Cardiac muscle cell (in vitro differentiated cells and primary cell): ENCODE measurements at regions not wholly inside any gene's neighbourhood (a gene's known extent, or its start where the extent isn't known, plus 50 kb on each side); places are given as distances from the start of the nearest gene placed in this dataset.
"Not testable (repeated sequence)": the region's sequence is repeated elsewhere in the genome, so short reads cannot be mapped to it uniquely, and the experiment has no call there.

Source experiments
- DNase-seq, 2 donors: peaks; one replicate each; pipeline versions ENCODE4 v3.0.0 to v3.0.0-alpha.2; 2010 to 2017; ENCODE audit warnings: low read depth in 1 of 2, low spot score in 1 of 2
- H3K27ac ChIP-seq: fragments of 200-600 bp; sonication (generic); 2 replicates; pipeline ENCODE4 v1.5.1; 2016
- H3K27me3 ChIP-seq: fragments of 200-600 bp; sonication (generic); 2 replicates; pipeline ENCODE4 v1.6.0; 2016; ENCODE audit warnings: control low read depth
- H3K36me3 ChIP-seq: fragments of 200-600 bp; sonication (generic); 2 replicates; pipeline ENCODE4 v1.5.1; 2016; ENCODE audit warnings: control low read depth
- H3K4me1 ChIP-seq: fragments of 200-600 bp; sonication (generic); 2 replicates; pipeline ENCODE4 v1.8.1; 2017; ENCODE audit warnings: low read depth, mild to moderate bottlenecking, mixed run types
- H3K4me3 ChIP-seq: fragments of 200-600 bp; sonication (generic); 2 replicates; pipeline ENCODE4 v1.5.1; 2016; ENCODE audit warnings: mild to moderate bottlenecking
- H3K9me3 ChIP-seq: fragments of 200-600 bp; sonication (generic); 2 replicates; pipeline ENCODE4 v1.5.1; 2017; ENCODE audit warnings: low read depth, mild to moderate bottlenecking, control low read depth
- TF ChIP-seq, protein P1 (sequence below): IDR thresholded peaks from 2 replicates; pipeline ENCODE4 v1.5.1; 2012; ENCODE audit warnings: low read depth, mild to moderate bottlenecking, low read length

DNA sequence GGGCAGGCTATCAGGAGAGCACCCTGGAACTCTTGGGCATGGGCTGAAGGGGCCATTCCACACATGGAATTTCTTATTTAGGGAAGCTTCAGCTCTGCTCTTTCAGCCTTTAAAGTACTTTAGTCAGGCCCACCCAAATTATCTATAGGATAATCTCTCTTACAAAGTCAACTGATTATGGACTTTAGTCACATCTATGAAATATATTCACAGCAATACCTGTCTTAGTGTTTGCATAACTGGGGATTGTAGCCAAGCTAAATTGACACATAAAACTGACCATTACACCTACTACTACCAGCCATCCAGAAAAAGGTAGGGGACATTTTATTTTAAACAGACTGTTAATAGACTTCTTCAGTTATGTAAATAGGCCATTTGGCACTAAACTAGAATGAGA is 114.9 kb upstream of the VANGL1 start:
- DNase-seq = no peak
- Histone ChIP-seq H3K4me1 (peaks cover 4% of the 10 kb centered on the region), H3K36me3 (no peaks in the 10 kb centered on the region), H3K27ac (no peak overlapping the region), H3K27me3 (no peaks in the 10 kb centered on the region), H3K9me3 (no peaks in the 10 kb centered on the region), H3K4me3 (no peak overlapping the region)
- TF ChIP-seq, protein P1, sequence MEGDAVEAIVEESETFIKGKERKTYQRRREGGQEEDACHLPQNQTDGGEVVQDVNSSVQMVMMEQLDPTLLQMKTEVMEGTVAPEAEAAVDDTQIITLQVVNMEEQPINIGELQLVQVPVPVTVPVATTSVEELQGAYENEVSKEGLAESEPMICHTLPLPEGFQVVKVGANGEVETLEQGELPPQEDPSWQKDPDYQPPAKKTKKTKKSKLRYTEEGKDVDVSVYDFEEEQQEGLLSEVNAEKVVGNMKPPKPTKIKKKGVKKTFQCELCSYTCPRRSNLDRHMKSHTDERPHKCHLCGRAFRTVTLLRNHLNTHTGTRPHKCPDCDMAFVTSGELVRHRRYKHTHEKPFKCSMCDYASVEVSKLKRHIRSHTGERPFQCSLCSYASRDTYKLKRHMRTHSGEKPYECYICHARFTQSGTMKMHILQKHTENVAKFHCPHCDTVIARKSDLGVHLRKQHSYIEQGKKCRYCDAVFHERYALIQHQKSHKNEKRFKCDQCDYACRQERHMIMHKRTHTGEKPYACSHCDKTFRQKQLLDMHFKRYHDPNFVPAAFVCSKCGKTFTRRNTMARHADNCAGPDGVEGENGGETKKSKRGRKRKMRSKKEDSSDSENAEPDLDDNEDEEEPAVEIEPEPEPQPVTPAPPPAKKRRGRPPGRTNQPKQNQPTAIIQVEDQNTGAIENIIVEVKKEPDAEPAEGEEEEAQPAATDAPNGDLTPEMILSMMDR = no peak

DNA sequence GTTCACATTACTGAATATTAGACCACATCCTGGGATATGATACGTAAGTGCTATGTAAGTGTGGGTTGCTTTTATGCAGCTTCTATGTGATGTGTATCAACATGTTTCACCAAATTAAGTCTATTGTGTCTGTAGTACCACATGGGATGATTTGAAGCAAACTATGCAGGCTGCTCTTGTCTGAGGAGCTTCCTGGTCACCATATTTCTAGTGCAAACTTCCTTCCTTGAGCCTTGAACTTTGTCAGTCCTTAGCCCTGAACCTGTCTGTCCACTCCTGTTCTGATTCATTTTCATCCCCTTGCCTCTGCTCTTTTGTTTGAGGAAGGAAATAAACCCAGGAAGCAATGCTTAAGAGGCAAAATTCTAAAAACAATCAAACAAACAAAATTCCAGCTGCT is 117.5 kb upstream of the VANGL1 start:
- H3K27ac ChIP-seq = no peak overlapping the region
- no peak overlapping the region for H3K4me3 ChIP-seq
- H3K9me3 ChIP-seq = no peaks in the 10 kb centered on the region
- H3K36me3 ChIP-seq = no peaks in the 10 kb centered on the region
- H3K27me3 ChIP-seq = no peaks in the 10 kb centered on the region
- no peaks in the 10 kb centered on the region for H3K4me1 ChIP-seq
- TF ChIP-seq, protein P1 = no peak
- DNase-seq = no peak

DNA sequence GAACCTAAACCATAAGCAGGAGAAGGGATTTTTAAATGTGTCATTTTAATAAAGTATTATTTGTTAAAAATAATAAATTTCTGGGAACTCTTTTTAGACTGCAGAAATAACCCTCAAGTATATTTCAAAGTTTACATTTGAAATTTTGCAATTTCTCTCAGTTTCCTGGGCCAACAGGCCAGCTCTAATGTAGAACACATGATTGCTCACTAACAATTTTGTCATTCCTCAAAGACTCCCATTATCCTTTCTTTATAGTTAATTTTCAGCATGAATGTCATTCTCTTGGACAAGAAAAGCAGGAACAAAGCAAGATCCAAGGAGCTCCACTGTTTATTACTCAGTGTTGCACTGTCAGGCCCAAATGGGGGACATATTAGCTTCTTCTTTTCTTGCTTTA is 119.4 kb upstream of the VANGL1 start:
- no peaks in the 10 kb centered on the region for H3K9me3 ChIP-seq
- H3K36me3 ChIP-seq = no peaks in the 10 kb centered on the region
- H3K4me1 ChIP-seq = no peaks in the 10 kb centered on the region
- H3K27ac ChIP-seq = no peak overlapping the region
- TF ChIP-seq, protein P1 = no peak
- H3K4me3 ChIP-seq = no peak overlapping the region
- no peaks in the 10 kb centered on the region for H3K27me3 ChIP-seq
- no peak for DNase-seq

DNA sequence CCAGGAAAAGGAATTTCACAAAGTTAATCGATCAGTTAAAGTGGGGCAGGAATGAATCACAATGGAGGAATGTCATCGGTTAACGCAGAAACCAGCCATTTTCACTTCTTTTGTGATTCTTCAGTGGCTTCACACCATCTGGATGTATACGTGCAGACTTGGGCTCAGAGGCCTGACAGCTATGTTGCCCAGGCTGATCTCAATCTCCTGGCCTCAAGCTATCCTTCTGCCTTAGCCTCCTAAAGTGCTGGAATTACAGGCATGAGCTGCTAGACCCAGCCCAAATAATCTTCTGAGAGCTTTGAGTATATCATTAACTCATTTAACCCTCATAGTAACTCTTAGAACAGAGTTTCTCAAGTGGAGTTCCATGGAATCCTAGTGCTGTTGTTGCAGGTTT is 126.5 kb upstream of the VANGL1 start:
- no peaks in the 10 kb centered on the region for H3K27me3 ChIP-seq
- no peak overlapping the region for H3K27ac ChIP-seq
- no peaks in the 10 kb centered on the region for H3K4me1 ChIP-seq
- DNase-seq = no peak
- no peaks in the 10 kb centered on the region for H3K36me3 ChIP-seq
- no peak overlapping the region for H3K4me3 ChIP-seq
- TF ChIP-seq, protein P1 = no peak
- no peaks in the 10 kb centered on the region for H3K9me3 ChIP-seq

DNA sequence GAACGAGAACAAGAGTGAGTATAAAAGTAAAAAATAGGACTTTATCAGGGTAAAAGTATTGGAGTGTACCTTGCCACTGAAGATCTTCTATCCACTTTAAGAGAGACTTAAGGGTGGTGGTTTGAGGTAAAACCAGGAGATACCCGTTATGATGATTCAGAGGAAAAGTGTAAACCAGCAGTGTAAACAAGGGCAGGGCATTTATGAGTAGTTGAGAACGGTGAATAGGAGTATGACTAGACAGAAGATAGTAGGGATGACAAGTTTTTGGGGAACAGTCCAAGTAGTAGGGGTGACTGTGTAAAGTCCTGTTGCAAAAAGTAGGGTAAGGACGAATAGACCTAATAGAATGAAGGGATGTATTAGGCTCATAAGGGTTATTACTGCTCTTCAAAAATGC is 131.5 kb upstream of the VANGL1 start:
- not testable (repeated sequence) for H3K27ac ChIP-seq, DNase-seq, H3K36me3 ChIP-seq, H3K4me1 ChIP-seq, H3K9me3 ChIP-seq, H3K4me3 ChIP-seq, H3K27me3 ChIP-seq

DNA sequence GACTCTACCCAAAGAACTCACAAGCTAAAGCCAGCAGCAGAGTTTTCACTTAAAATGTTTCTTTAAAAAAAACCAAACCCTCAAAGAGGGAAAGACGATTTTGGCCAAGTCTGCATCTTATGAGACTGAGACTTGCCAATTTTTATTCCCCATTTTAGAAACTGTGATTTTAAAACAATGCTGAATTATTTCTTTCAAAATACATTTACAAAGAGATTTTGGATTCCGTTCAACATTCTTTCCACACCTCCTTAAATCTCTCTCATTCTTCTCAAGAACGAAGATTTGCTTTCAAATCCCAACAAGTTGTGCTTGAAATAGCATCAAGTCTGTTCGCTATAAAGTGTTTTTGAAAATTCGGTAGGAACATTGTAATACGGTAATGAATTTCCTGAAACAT is 133.9 kb upstream of the VANGL1 start:
- no peaks in the 10 kb centered on the region for H3K36me3 ChIP-seq
- no peak overlapping the region for H3K27ac ChIP-seq
- H3K4me3 ChIP-seq = no peak overlapping the region
- TF ChIP-seq, protein P1 = no peak
- peaks cover 4% of the 10 kb centered on the region for H3K4me1 ChIP-seq
- no peaks in the 10 kb centered on the region for H3K9me3 ChIP-seq
- H3K27me3 ChIP-seq = no peaks in the 10 kb centered on the region
- DNase-seq = peak in 1 of 2 donors; percentile 56
